H9 (cell line): ENCODE measurements at regions not wholly inside any gene's neighbourhood (a gene's known extent, or its start where the extent isn't known, plus 50 kb on each side); places are given as distances from the start of the nearest gene placed in this dataset.
A peak's percentile ranks its signal among the peaks of the same experiment; 100 is the strongest.

ENCODE experiments used
- DNase-seq: peaks from one replicate; pipeline ENCODE4 v3.0.0-alpha.2; 2017
- H2AFZ ChIP-seq: one replicate; pipeline ENCODE4 v1.6.1; 2013; ENCODE audit warnings: mild to moderate bottlenecking, low read length, control low read depth, moderate library complexity
- H2AK5ac ChIP-seq: 2 replicates; pipeline ENCODE4 v1.6.1; 2013; ENCODE audit warnings: low read length, control low read depth, mixed read lengths; ENCODE audit not compliant: insufficient read length
- H2BK120ac ChIP-seq: one replicate; pipeline ENCODE4 v1.6.1; 2013; ENCODE audit warnings: low read depth, mild to moderate bottlenecking, low read length, control low read depth, inconsistent platforms; ENCODE audit not compliant: poor library complexity, severe bottlenecking
- H2BK12ac ChIP-seq: 2 replicates; pipeline ENCODE4 v1.6.1; 2013; ENCODE audit warnings: low read length, control low read depth, mixed read lengths, low read depth; ENCODE audit not compliant: insufficient read length
- H2BK15ac ChIP-seq: 2 replicates; pipeline ENCODE4 v1.6.1; 2013; ENCODE audit warnings: low read depth, low read length, control low read depth
- H2BK20ac ChIP-seq: one replicate; pipeline ENCODE4 v1.6.1; 2013; ENCODE audit warnings: low read depth, mild to moderate bottlenecking, low read length, control low read depth, inconsistent platforms; ENCODE audit not compliant: poor library complexity, severe bottlenecking
- H2BK5ac ChIP-seq: 2 replicates; pipeline ENCODE4 v1.6.1; 2013; ENCODE audit warnings: low read length, control low read depth, mixed read lengths; ENCODE audit not compliant: insufficient read length
- H3K14ac ChIP-seq: 2 replicates; pipeline ENCODE4 v1.6.1; 2013; ENCODE audit warnings: low read length, control low read depth; ENCODE audit not compliant: insufficient read depth
- H3K18ac ChIP-seq: 2 replicates; pipeline ENCODE4 v1.6.1; 2013; ENCODE audit warnings: low read depth, mild to moderate bottlenecking, mixed read lengths, low read length, control low read depth; ENCODE audit not compliant: insufficient read length
- H3K23ac ChIP-seq: 2 replicates; pipeline ENCODE4 v1.6.1; 2013; ENCODE audit warnings: low read length, control low read depth, mixed read lengths, low read depth; ENCODE audit not compliant: insufficient read length
- H3K23me2 ChIP-seq: 2 replicates; pipeline ENCODE4 v1.6.1; 2013; ENCODE audit warnings: low read depth, mild to moderate bottlenecking, mixed read lengths, low read length, control low read depth; ENCODE audit not compliant: insufficient read length, poor library complexity, severe bottlenecking
- H3K27ac ChIP-seq: 2 replicates; pipeline ENCODE4 v1.5.1; 2013; ENCODE audit warnings: low read length, control low read depth, mixed read lengths, low read depth; ENCODE audit not compliant: insufficient read length
- H3K27me3 ChIP-seq: 2 replicates; pipeline ENCODE4 v1.6.1; 2013; ENCODE audit warnings: low read length, control low read depth, inconsistent platforms; ENCODE audit not compliant: insufficient read depth
- H3K4ac ChIP-seq: 2 replicates; pipeline ENCODE4 v1.6.1; 2013; ENCODE audit warnings: low read depth, mild to moderate bottlenecking, control low read depth, inconsistent platforms, low read length, moderate library complexity
- H3K4me1 ChIP-seq: 2 replicates; pipeline ENCODE4 v1.6.1; 2013; ENCODE audit warnings: low read length, control low read depth, inconsistent platforms; ENCODE audit not compliant: insufficient read depth
- H3K4me2 ChIP-seq: 2 replicates; pipeline ENCODE4 v1.6.1; 2013; ENCODE audit warnings: low read length, control low read depth, mixed read lengths; ENCODE audit not compliant: insufficient read length, insufficient read depth
- H3K56ac ChIP-seq: 2 replicates; pipeline ENCODE4 v1.6.1; 2013; ENCODE audit warnings: low read depth, mild to moderate bottlenecking, mixed read lengths, low read length, control low read depth; ENCODE audit not compliant: insufficient read length
- H3K79me1 ChIP-seq: 2 replicates; pipeline ENCODE4 v1.6.1; 2013; ENCODE audit warnings: low read depth, mild to moderate bottlenecking, moderate library complexity, low read length, control low read depth, inconsistent platforms; ENCODE audit not compliant: insufficient read depth, poor library complexity, severe bottlenecking
- H3K79me2 ChIP-seq: 2 replicates; pipeline ENCODE4 v1.6.1; 2013; ENCODE audit warnings: low read length, control low read depth, inconsistent platforms; ENCODE audit not compliant: insufficient read depth
- H3K9ac ChIP-seq: 2 replicates; pipeline ENCODE4 v1.6.1; 2013; ENCODE audit warnings: low read length, control low read depth, mixed read lengths; ENCODE audit not compliant: insufficient read length; ENCODE audit errors: extremely low read depth
- H3K9me3 ChIP-seq: one replicate; pipeline ENCODE4 v1.6.1; 2013; ENCODE audit warnings: low read depth, low read length, inconsistent platforms; ENCODE audit not compliant: control insufficient read depth
- H3T11ph ChIP-seq: one replicate; pipeline ENCODE4 v1.6.1; 2013; ENCODE audit warnings: mild to moderate bottlenecking, low read length, control low read depth, inconsistent platforms
- H4K20me1 ChIP-seq: one replicate; pipeline ENCODE4 v1.6.1; 2013; ENCODE audit not compliant: control insufficient read depth, insufficient read length, insufficient read depth
- H4K5ac ChIP-seq: 2 replicates; pipeline ENCODE4 v1.6.1; 2013; ENCODE audit warnings: low read depth, mild to moderate bottlenecking, mixed read lengths, low read length, control low read depth; ENCODE audit not compliant: insufficient read length
- H4K8ac ChIP-seq: replicated peaks from 2 replicates; pipeline ENCODE4 v1.6.1; 2013; ENCODE audit warnings: low read length, control low read depth, mixed read lengths, low read depth; ENCODE audit not compliant: insufficient read length
- H4K91ac ChIP-seq: 2 replicates; pipeline ENCODE4 v1.6.1; 2013; ENCODE audit warnings: low read depth, mild to moderate bottlenecking, moderate library complexity, mixed read lengths, low read length, control low read depth; ENCODE audit not compliant: insufficient read length
- H3K27ac Mint-ChIP-seq, 3 experiments: 2 replicates in 2 of 3; 3 replicates in 1 of 3; pipeline ENCODE4 v1.8.0; 2020 to 2021; ENCODE audit warnings: mixed read lengths in 3 of 3, mild to moderate bottlenecking in 1 of 3, moderate library complexity in 1 of 3
- H3K27me3 Mint-ChIP-seq: 2 replicates; pipeline ENCODE4 v1.8.0; 2021; ENCODE audit warnings: low read depth, mild to moderate bottlenecking, moderate library complexity, mixed read lengths
- H3K36me3 Mint-ChIP-seq, 3 experiments: 2 replicates in 2 of 3; 3 replicates in 1 of 3; pipeline ENCODE4 v1.8.0; 2020 to 2021; ENCODE audit warnings: low read depth in 3 of 3, mixed read lengths in 3 of 3; ENCODE audit not compliant: insufficient read depth in 1 of 3
- H3K4me1 Mint-ChIP-seq, 2 experiments: 2 replicates each; pipeline ENCODE4 v1.8.0; 2020; ENCODE audit warnings: mixed read lengths in 2 of 2
- H3K4me3 Mint-ChIP-seq, 2 experiments: 2 replicates in 1 of 2; 3 replicates in 1 of 2; pipeline ENCODE4 v1.8.0; 2020 to 2021; ENCODE audit warnings: mild to moderate bottlenecking in 2 of 2, mixed read lengths in 2 of 2, moderate library complexity in 1 of 2
- H3K9me3 Mint-ChIP-seq, 2 experiments: 2 replicates in 1 of 2; 3 replicates in 1 of 2; pipeline ENCODE4 v1.8.0; 2020; ENCODE audit warnings: mild to moderate bottlenecking in 2 of 2, mixed read lengths in 2 of 2, moderate library complexity in 1 of 2
- WGBS: extraction: QIAGEN DNeasy Blood & Tissue Kit; methylation state at CpG from one replicate; pipeline ENCODE4 v1.1.7; 2013; ENCODE audit warnings: missing lambda C conversion rate, low lambda C conversion rate, mixed read lengths; ENCODE audit not compliant: insufficient read length; ENCODE audit errors: extremely low coverage; 5-methylcytosine and 5-hydroxymethylcytosine counted together
- TF ChIP-seq, protein P1 (sequence below): fragments of 200-600 bp; sonication (generic); conservative IDR thresholded peaks from 3 replicates; pipeline ENCODE4 v1.8.0; 2021; ENCODE audit warnings: antibody characterized with exemption, mild to moderate bottlenecking

DNA sequence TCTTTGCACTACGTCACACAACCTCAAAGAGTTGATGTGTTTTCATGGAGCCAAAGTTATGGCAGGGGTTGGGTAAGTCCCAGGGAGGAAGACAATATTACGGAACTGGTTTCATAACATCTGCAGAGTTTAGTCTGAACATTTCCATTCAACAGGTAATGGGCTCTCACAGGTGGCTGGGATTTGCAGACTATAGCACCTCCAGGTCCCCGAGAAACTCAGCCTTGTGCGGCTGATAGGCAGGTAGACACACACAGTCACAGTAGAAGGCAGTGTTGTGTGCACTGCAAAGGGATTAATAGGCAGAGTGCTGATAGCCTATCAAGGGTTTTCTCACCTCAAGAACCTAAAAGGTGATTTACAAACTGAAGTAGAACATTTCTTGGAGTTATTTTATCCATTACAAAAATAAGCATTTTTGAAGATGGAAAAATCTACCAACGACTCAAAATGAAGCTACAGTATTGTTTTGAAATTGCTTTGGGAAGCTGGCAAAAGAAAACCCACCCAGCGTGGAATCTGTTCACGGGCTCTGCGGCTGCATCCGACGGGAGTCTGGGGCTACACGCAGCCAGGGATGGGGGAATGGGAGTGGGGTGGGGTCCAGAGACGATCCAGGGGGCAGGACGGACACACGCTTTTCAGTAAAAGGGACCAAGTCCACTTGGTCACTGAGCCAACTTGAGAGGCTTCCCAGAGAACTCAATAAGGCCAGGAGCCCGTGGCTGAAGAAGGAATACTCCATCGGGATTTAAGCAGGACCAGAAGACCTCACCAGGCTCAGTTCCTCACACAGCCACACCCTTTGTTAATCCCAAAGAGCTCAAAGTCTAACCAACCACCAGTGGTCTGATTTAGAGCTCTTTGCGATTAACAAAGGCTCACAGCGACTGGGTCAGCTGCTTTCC lies 82.9 kb downstream of the CHRNA1 start:
- no peak overlapping the region for H2BK12ac ChIP-seq
- H3K56ac ChIP-seq = no peak overlapping the region
- no peaks in the 10 kb centered on the region for H3K9me3 ChIP-seq
- H2BK5ac ChIP-seq = no peak overlapping the region
- peak overlapping the region; percentile 77 for H3K4me2 ChIP-seq
- no peaks in the 10 kb centered on the region for H4K20me1 ChIP-seq
- no peak overlapping the region for H3K23ac ChIP-seq
- Mint-ChIP-seq H3K36me3 (peaks cover 0 to 2% (median 0%) of the 10 kb centered on the region in 3 experiments; a peak in 1 of 7 replicates), H3K9me3 (no peaks in the 10 kb centered on the region), H3K27ac (peak overlapping the region in 1 of 3 experiments; percentile 74; a peak in 1 of 7 replicates), H3K4me3 (peak overlapping the region; percentile 64 to 83), H3K4me1 (peaks cover 15 to 23% of the 10 kb centered on the region in 2 experiments), H3K27me3 (peaks cover 58% of the 10 kb centered on the region)
- H4K8ac ChIP-seq = no peak overlapping the region
- H3K23me2 ChIP-seq = peaks cover 12% of the 10 kb centered on the region
- no peak overlapping the region for H4K91ac ChIP-seq
- H2AFZ ChIP-seq = no peak overlapping the region
- no peak overlapping the region for H3K4ac ChIP-seq
- TF ChIP-seq, protein P1, sequence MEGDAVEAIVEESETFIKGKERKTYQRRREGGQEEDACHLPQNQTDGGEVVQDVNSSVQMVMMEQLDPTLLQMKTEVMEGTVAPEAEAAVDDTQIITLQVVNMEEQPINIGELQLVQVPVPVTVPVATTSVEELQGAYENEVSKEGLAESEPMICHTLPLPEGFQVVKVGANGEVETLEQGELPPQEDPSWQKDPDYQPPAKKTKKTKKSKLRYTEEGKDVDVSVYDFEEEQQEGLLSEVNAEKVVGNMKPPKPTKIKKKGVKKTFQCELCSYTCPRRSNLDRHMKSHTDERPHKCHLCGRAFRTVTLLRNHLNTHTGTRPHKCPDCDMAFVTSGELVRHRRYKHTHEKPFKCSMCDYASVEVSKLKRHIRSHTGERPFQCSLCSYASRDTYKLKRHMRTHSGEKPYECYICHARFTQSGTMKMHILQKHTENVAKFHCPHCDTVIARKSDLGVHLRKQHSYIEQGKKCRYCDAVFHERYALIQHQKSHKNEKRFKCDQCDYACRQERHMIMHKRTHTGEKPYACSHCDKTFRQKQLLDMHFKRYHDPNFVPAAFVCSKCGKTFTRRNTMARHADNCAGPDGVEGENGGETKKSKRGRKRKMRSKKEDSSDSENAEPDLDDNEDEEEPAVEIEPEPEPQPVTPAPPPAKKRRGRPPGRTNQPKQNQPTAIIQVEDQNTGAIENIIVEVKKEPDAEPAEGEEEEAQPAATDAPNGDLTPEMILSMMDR = no peak
- H3K27me3 ChIP-seq = peaks cover 13% of the 10 kb centered on the region; the same call in 1 of the 2 replicates
- H3K18ac ChIP-seq = no peak overlapping the region
- no peak overlapping the region for H2AK5ac ChIP-seq
- H3K9ac ChIP-seq = no peak overlapping the region
- H4K5ac ChIP-seq = no peak overlapping the region
- no peaks in the 10 kb centered on the region for H3K79me1 ChIP-seq
- H3K27ac ChIP-seq = no peak overlapping the region
- H3K79me2 ChIP-seq = no peaks in the 10 kb centered on the region; the same call in 1 of the 2 replicates
- no CpG with 5 or more reads among the region's 18 CpGs for WGBS
- H3T11ph ChIP-seq = no peak overlapping the region
- H2BK120ac ChIP-seq = no peak overlapping the region
- H3K14ac ChIP-seq = no peak overlapping the region
- no peak for DNase-seq
- H2BK15ac ChIP-seq = no peak overlapping the region; the same call in 1 of the 2 replicates
- no peaks in the 10 kb centered on the region; the same call in 1 of the 2 replicates for H3K4me1 ChIP-seq
- no peak overlapping the region for H2BK20ac ChIP-seq
